IMR-90 (cell line): ENCODE measurements at regions not wholly inside any gene's neighbourhood (a gene's known extent, or its start where the extent isn't known, plus 50 kb on each side); places are given as distances from the start of the nearest gene placed in this dataset.
A peak's percentile ranks its signal among the peaks of the same experiment; 100 is the strongest.

Source experiments
- ATAC-seq: fragments of 200-7000 bp; cut with Tn5 transposase; 2 replicates; pipeline ENCODE4 v1.9.1; 2020; ENCODE audit warnings: low read depth, mild to moderate bottlenecking, moderate library complexity
- BruUV-seq: library from RNA; stranded (reverse); fragments of 400-500 nt; replicated peaks from 2 replicates; lab custom pipeline; 2021; lab: Mats Ljungman, UMichigan
- CTCF ChIA-PET: fragments of 300-600 bp; formaldehyde crosslinking; extraction: SDS; loops from one replicate; lab custom pipeline; 2021; ENCODE audit warnings: antibody characterized with exemption; lab: Yijun Ruan, JAX
- POLR2A ChIA-PET: fragments of 300-600 bp; sonication (Branson Sonifier 250); formaldehyde crosslinking; loops from one replicate; lab custom pipeline; 2022; ENCODE audit warnings: antibody characterized with exemption; ENCODE audit not compliant: unreplicated experiment; lab: Charles Lee
- DNase-seq: peaks from one replicate; pipeline ENCODE4 v3.0.0; 2013
- H2AFZ ChIP-seq: replicated peaks from 2 replicates; pipeline ENCODE3; 2013; ENCODE audit warnings: low read length, mild to moderate bottlenecking; ENCODE audit not compliant: poor library complexity
- H2AK5ac ChIP-seq: 2 replicates; pipeline ENCODE4 v1.6.1; 2013; ENCODE audit warnings: low read depth, low read length, inconsistent platforms
- H2AK9ac ChIP-seq: replicated peaks from 2 replicates; pipeline ENCODE3; 2013; ENCODE audit warnings: mild to moderate bottlenecking, low read depth, low read length, moderate library complexity; ENCODE audit not compliant: poor library complexity
- H2BK120ac ChIP-seq: 2 replicates; pipeline ENCODE4 v1.6.1; 2013; ENCODE audit warnings: low read depth, low read length, inconsistent platforms
- H2BK15ac ChIP-seq: 3 replicates; pipeline ENCODE4 v1.6.1; 2013; ENCODE audit warnings: low read depth, low read length, inconsistent platforms
- H2BK20ac ChIP-seq: 2 replicates; pipeline ENCODE4 v1.6.1; 2013; ENCODE audit warnings: low read depth, mild to moderate bottlenecking, inconsistent platforms, low read length, moderate library complexity
- H2BK5ac ChIP-seq: 2 replicates; pipeline ENCODE4 v1.6.1; 2013; ENCODE audit warnings: mild to moderate bottlenecking, low read depth, low read length, inconsistent platforms; ENCODE audit not compliant: poor library complexity, severe bottlenecking
- H3K14ac ChIP-seq: replicated peaks from 2 replicates; pipeline ENCODE4 v1.6.1; 2013; ENCODE audit warnings: low read depth, low read length, inconsistent platforms
- H3K18ac ChIP-seq: 2 replicates; pipeline ENCODE4 v1.6.1; 2013; ENCODE audit warnings: low read depth, low read length, control low read depth
- H3K23ac ChIP-seq: 2 replicates; pipeline ENCODE4 v1.6.1; 2013; ENCODE audit warnings: low read depth, low read length, inconsistent platforms
- H3K27ac ChIP-seq: 2 replicates; pipeline ENCODE4 v1.5.1; 2013; ENCODE audit warnings: mild to moderate bottlenecking, control low read depth, low read length; ENCODE audit not compliant: insufficient read depth
- H3K27me3 ChIP-seq: 2 replicates; pipeline ENCODE4 v1.6.1; 2013; ENCODE audit warnings: low read length; ENCODE audit not compliant: control insufficient read depth, insufficient read depth
- H3K36me3 ChIP-seq: 2 replicates; pipeline ENCODE4 v1.6.1; 2013; ENCODE audit warnings: low read length, mixed read lengths; ENCODE audit not compliant: control insufficient read depth, insufficient read depth
- H3K4ac ChIP-seq: 2 replicates; pipeline ENCODE4 v1.6.1; 2013; ENCODE audit warnings: low read depth, low read length, inconsistent platforms
- H3K4me1 ChIP-seq: 2 replicates; pipeline ENCODE4 v1.6.1; 2013; ENCODE audit warnings: low read length, mixed read lengths; ENCODE audit not compliant: control insufficient read depth, insufficient read depth
- H3K4me2 ChIP-seq: 2 replicates; pipeline ENCODE4 v1.6.1; 2013; ENCODE audit warnings: low read depth, mild to moderate bottlenecking, control low read depth, low read length, moderate library complexity
- H3K4me3 ChIP-seq: 2 replicates; pipeline ENCODE4 v1.5.1; 2013; ENCODE audit warnings: low read depth, mild to moderate bottlenecking, control low read depth, low read length, moderate library complexity; ENCODE audit not compliant: insufficient read depth
- H3K56ac ChIP-seq: 2 replicates; pipeline ENCODE4 v1.6.1; 2013; ENCODE audit warnings: low read length, inconsistent platforms; ENCODE audit not compliant: insufficient read depth; ENCODE audit errors: extremely low read depth
- H3K79me1 ChIP-seq, 2 experiments: 2 replicates each; pipeline ENCODE4 v1.6.1; 2013; ENCODE audit warnings: low read length in 2 of 2, inconsistent platforms in 1 of 2, low read depth in 1 of 2
- H3K9ac ChIP-seq: 2 replicates; pipeline ENCODE4 v1.6.1; 2013; ENCODE audit warnings: low read depth, low read length, control low read depth
- H3K9me1 ChIP-seq: 2 replicates; pipeline ENCODE4 v1.6.1; 2013; ENCODE audit warnings: low read length, inconsistent platforms; ENCODE audit not compliant: insufficient read depth
- H3K9me3 ChIP-seq: 2 replicates; pipeline ENCODE4 v1.6.1; 2013; ENCODE audit warnings: low read length; ENCODE audit not compliant: control insufficient read depth, insufficient read depth
- H4K20me1 ChIP-seq: 2 replicates; pipeline ENCODE4 v1.6.1; 2013; ENCODE audit warnings: low read length, inconsistent platforms; ENCODE audit not compliant: insufficient read depth
- H4K5ac ChIP-seq: 2 replicates; pipeline ENCODE4 v1.6.1; 2013; ENCODE audit warnings: mild to moderate bottlenecking, low read depth, low read length, control low read depth
- H4K8ac ChIP-seq, 2 experiments: 2 replicates each; pipeline ENCODE4 v1.6.1; 2013; ENCODE audit warnings: low read depth in 2 of 2, low read length in 2 of 2, control low read depth in 1 of 2, inconsistent platforms in 1 of 2
- H4K91ac ChIP-seq: 2 replicates; pipeline ENCODE4 v1.6.1; 2013; ENCODE audit warnings: low read depth, low read length, inconsistent platforms; ENCODE audit not compliant: insufficient read depth
- BHLHE40 ChIP-seq: fragments of 150-350 bp; IDR thresholded peaks from 2 replicates; pipeline ENCODE4 v1.6.1; 2016; ENCODE audit warnings: mild to moderate bottlenecking, low read depth, low read length
- CEBPB ChIP-seq: IDR thresholded peaks from 2 replicates; pipeline ENCODE4 v1.6.1; 2012; ENCODE audit warnings: low read depth, low read length, improper control_type of control experiment
- RAD21 ChIP-seq: IDR thresholded peaks from 2 replicates; pipeline ENCODE4 v1.6.1; 2012; ENCODE audit warnings: low read length, improper control_type of control experiment
- WGBS, 2 experiments: methylation state at CpG; one replicate each; pipeline versions ENCODE4 v1.1.5 to v1.1.7; 2013; ENCODE audit warnings: missing lambda C conversion rate in 2 of 2; ENCODE audit not compliant: insufficient read length in 1 of 2; ENCODE audit errors: extremely low coverage in 2 of 2; 5-methylcytosine and 5-hydroxymethylcytosine counted together
- dilution Hi-C: fragments of 300-500 bp; cut with HindIII; formaldehyde crosslinking; loops from one replicate; pipeline ENCODE4 v1.14.3; 2018; ENCODE audit warnings: low sequenced_read_pairs; ENCODE audit not compliant: unreplicated experiment
- in situ Hi-C: fragments of 300-500 bp; cut with MboI; formaldehyde crosslinking; loops from 3 replicates; pipeline ENCODE4 v1.14.3; 2019; ENCODE audit warnings: low sequenced_read_pairs, inconsistent platforms, mixed read lengths
- intact Hi-C: fragments of 100-400 bp; cut with micrococcal nuclease; formaldehyde crosslinking; loops from 2 replicates; pipeline ENCODE4 v1.10.0; 2022

- dilution Hi-C loops (no loop called here), in situ Hi-C loops (loop anchor here (10.0 to 25.0 kb wide), 3 partner anchors 578 to 1536 kb away; partner anchors contain the start of gene MAGI2), intact Hi-C loops (no loop called here)
- no peak overlapping the region for H3K4me2 ChIP-seq
- no TSS peak for BruUV-seq
- CTCF ChIA-PET: no interaction called here
- H3K18ac ChIP-seq: no peak overlapping the region
- H3K9me1 ChIP-seq: no peaks in the 10 kb centered on the region
- no peaks in the 10 kb centered on the region for H3K36me3 ChIP-seq
- H3K14ac ChIP-seq: no peak overlapping the region
- H2BK15ac ChIP-seq: 0 out of 3 replicates have a peak overlapping the region, but pooled peaks have one; percentile 15
- no peak overlapping the region for H4K5ac ChIP-seq
- H3K4me1 ChIP-seq: no peaks in the 10 kb centered on the region; the same call in 1 of the 2 replicates
- no peaks in the 10 kb centered on the region for H3K27me3 ChIP-seq
- POLR2A ChIA-PET: no interaction called here
- TF ChIP-seq RAD21 (no peak), BHLHE40 (no peak), CEBPB (peak; percentile 75)
- no peaks in the 10 kb centered on the region for H4K20me1 ChIP-seq
- no peak overlapping the region for H3K4me3 ChIP-seq
- no peak overlapping the region for H2AK5ac ChIP-seq
- H3K23ac ChIP-seq: no peak overlapping the region
- H3K9me3 ChIP-seq: peaks cover 6% of the 10 kb centered on the region; the same call in 1 of the 2 replicates
- ATAC-seq: no peak
- 100% methylated on average over 1 of the region's 2 CpGs; no CpG with 5 or more reads in 1 of the 2 experiments for WGBS, 2 experiments
- peak overlapping the region; percentile 59; the same call in 1 of the 2 replicates for H2BK20ac ChIP-seq
- no peak overlapping the region for H3K4ac ChIP-seq
- H3K56ac ChIP-seq: no peak overlapping the region
- no peak overlapping the region for H2BK120ac ChIP-seq
- H3K27ac ChIP-seq: no peak overlapping the region
- no peak for DNase-seq
- no peak overlapping the region for H2BK5ac ChIP-seq
- H2AK9ac ChIP-seq: no peak overlapping the region
- no peak overlapping the region for H2AFZ ChIP-seq
- H3K9ac ChIP-seq: no peak overlapping the region
- no peaks in the 10 kb centered on the region for H3K79me1 ChIP-seq
- H4K8ac ChIP-seq: no peak overlapping the region
- no peak overlapping the region for H4K91ac ChIP-seq
Measured at GRCh38 chr7:80040335-80040734, 94.3 kb upstream of the GNAI1 start.
